UCSD-AML1 (cell line): ENCODE measurements at regions not wholly inside any gene's neighbourhood (a gene's known extent, or its start where the extent isn't known, plus 50 kb on each side); places are given as distances from the start of the nearest gene placed in this dataset.

Source experiments
- DNase-seq: peaks from one replicate; lab custom pipeline; 2025; ENCODE audit not compliant: unreplicated experiment; lab: John Stamatoyannopoulos, UW

DNA sequence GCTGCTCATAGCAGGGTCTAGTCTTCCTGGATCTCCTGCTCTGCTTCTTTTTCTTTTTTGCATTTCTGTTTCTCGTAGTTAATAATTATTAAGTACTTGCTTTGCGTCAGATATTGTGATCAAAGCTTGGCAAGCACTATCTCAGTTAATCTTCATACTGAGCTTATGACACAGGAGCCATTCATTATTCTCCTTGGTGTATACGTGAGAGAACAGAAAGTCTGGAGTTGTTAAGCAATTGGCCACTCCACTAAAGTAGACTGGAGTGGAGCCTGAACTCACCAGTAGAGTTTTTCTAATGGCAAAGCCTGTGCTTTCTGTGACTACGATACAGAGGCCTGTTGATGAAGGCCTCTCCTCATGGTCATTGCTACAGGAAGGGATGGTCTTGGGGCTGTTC lies 285.9 kb downstream of the RFC3 start:
- DNase-seq, result no peak

DNA sequence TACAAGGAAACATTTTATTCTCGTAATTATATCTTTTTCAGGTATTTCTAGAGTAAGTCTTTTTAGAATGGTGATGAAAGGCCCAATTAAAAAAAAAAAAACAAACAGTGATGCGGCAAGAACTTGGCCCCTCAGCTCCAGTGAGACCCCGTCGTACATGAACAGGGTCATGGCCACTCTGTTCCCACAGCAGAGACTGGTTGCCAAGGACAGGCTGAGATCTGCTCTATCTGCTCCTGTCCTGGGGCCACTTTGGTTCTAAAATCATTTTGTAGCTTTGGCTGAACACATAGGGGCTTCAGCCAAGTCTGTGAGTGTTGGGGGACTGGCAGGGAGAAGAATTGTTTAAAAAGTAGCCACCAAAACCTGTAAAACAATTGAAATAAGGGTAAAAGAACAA lies 286.9 kb downstream of the RFC3 start:
- DNase-seq, result no peak

DNA sequence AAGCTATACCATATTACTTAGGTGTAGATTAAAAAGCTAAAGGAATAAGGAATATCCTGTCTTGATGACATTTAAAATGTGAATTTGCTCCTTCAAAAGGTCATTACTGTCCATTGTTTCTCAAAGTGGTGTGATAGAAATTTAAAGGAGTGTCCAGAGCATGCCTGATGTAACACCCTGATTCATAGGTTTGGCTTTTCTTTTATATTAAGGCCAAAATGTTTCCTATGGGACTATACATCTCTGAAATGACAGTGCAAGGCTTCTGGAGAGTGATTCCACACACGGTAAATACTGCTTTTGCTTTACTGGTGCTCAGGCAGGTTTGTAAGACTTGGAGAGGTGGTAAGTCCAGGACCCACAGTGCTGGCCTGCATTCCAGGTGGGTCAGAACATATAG lies 289.9 kb downstream of the RFC3 start:
- no peak for DNase-seq

DNA sequence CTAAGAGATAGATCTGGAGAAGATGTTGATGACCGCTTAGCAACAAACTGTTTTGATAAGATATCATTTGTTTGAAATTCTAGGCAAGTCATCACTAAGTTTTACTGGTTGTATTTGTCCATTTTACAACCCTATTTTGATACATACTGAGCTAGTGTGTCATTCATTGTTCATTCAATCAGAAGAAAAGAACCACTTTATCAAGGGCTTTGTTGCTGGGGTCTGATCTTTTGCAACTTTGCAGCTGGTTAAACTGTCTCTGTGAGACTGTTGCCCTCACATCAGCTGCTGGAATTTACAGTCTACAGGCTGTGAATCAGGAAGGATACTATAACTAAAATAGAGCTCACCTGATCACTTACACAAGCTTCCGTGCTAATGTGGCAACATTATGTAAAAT lies 290.5 kb downstream of the RFC3 start:
- DNase-seq, result no peak

DNA sequence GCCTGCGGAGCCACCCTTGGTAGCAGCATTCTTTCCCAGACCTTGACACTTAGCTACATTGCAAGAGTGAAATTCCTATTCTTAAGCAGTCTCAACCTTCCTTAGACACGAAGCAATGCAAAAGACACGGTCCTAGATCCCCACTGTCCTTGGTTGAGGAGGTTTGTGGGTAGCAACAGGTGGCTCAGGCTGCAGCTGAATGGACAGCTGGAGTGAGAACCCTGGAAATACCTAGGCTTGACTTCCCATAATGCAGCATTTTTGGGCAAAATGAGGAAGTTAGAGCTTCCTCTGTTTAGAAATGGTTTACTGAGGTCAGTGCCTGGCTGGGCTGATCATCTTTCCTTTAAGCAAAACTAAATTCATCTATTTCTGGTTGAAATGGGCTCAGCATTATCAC lies 296.6 kb downstream of the RFC3 start:
- no peak for DNase-seq

DNA sequence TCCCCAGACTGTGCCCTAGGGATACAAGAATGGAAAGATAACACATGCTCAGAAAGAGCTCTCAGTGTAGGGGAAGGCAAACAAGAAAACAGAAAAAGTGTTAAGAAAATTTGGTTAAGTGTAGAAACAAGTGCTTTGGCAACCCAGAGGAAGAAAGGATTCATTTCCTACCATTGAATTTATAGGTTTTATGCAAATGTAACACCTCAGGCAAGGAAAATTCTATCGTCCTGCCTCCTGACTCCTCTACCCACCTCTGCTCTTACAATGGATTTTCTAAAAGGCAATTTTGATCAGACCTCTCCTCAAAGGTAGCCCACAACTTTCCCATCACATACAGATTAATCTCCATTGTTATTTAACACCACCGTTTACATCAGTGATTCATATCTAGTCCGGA lies 298.7 kb downstream of the RFC3 start:
- no peak for DNase-seq

DNA sequence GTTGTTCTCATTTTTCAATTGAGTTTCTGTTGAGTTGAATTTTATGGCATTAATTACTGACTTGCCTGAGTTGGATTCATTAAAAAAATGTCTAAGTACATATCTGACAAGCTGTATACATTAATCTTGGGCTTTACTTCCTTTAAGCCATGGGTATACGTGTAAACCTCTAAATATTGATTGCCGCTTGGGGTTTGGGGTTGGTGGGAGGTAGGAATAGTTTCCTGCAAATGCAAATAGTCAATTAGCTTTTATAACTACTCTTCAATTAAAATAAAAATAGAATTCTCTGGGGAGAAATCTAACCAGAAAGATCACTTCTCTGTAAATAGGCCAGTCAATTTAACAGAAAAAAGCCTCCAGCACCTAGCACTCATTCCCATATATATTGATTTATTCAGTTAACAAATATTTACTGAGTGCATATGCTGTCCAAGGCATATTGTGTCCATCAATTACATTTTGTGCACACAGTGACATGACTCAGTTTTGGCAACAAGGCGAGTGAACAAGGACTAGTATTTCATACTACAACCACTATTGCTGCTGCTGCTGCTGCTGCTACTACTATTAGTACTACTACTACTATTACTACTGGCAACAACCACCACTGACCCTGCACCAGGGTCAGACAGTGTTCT lies 306.8 kb downstream of the RFC3 start:
- DNase-seq, result no peak

DNA sequence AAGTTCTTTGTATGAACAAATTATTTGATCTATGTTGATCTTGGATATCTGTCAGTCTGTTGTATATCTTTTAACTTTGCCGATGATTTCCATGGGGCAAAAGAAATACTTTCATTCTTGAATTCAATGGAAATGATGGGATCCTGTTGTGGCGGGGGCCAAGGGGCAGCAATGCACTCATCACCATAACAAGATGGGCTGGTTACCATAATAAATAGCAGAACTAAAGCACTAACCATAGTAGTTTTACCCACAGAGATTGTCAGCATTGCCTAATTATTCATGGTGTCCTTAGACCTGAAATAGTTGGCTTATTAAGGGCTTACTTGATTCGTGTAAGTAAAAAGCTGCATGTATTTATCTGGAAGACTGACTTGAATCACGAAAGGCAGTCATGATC lies 309.6 kb downstream of the RFC3 start:
- DNase-seq, result no peak

DNA sequence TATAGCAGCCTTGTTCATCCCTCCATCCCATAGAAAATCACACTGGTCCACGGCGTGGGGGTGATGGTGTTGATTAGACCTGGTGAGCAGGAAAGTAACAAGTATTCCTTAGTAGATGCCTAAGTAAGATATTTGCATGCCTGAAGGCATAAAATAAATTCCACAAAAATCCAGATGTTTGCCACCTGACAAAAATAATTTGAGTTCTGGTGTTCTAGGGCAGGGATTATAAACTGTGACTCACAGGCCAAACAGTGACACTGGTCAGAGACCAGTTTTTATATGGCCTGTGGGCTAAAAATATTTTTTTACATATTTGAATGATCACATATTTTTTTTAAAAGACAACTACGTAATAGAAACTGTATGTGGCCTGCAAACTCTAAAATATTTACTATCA lies 310.7 kb downstream of the RFC3 start:
- DNase-seq, result no peak

DNA sequence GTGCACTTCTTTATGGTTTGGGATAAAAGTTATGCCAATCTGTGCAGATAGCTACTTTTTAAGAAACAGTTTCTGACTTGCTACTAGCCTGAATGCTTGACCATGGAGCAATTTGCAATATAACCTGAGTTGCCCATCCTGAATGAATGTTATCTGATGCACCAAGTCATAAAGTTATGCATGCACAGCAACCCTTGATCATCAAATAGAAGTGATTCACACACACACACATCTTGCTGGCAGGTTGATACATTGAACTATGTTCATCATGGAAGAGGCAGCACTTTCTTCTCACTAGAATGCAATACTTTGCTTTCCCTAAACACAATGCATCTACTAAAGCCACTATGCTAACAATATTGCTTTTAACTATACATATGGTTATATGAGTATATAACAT lies 311.5 kb downstream of the RFC3 start:
- DNase-seq, result no peak

DNA sequence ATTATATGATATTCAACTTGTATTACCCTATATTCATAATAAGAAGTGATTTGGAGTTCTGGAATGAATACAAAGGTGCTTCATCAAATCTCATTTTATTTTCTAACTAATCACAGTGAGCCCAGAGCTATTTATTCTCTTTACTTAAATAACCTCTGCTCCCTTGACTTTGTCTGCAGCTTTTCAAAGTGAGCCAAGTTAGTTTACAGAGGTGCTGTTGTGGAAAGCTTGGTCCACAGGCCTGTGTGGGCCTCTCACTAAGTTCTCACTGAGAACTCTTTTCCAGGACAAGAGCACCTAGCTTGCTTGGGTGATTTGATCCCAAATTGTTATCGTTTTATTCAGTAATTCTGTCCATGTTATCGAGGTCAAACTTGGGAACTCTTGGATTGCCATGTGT lies 319.3 kb downstream of the RFC3 start:
- no peak for DNase-seq

DNA sequence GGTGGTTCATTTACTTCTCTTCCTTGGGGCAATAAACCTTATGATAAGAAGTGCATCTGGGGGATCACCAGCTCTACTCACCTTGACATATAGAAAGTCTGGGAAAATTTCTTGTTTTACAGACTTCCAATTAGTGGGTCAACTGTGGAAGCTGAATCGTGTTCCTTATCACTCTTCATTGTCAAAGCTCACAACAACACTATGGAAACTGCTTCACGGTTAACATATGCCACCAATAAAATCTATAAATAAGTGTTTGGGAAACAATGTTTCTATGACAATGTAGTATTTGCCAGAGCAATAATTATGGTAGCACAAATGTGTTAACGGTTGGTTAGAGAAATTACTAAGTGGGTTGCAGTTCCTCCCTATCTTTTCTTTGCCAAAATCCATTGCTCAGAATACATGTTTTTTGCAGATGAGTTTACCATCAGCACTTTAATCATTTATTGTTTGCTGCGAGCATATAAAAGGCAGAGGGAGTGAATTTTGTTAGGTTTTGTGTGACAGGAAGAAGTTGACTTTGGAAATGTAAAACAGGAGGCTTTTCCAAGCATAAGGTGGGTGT lies 321.8 kb downstream of the RFC3 start:
- DNase-seq, result no peak

DNA sequence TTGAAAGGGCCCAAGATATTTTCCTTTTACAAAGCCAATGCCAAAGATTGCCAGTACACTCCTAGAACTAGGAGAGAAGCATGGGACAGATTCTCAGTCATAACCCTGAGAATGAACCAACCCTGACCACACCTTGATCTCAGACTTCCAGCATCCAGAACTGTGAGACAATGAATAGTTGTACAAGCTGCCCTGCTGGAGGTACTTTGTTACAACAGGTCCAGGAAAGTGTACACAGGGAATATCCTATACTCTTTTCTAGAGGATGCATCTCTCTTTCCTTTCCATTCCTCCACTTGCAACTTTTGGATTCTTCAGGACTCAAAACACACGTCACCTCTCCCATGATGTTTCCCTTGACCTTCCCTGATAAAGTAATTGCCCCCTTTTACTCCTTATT lies 325.7 kb downstream of the RFC3 start:
- DNase-seq, result no peak

DNA sequence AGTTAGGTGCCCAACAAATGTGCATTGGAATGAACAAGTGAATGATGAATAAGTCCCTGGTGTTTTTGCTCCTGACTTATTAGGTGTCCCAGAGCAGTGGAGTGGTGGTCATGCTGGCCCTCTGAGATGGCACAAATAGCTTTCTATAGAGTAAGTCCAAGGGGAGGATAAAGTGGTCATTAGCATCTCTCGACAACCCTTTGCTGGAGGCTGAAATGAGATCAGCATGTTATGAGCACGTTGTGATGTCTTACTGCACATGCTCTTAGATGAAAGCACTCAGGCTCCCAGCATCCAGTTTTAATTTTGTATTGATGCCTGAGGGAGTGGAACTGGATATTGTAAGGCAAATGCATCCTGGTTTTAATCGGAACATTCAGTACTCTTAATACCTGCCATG lies 326.2 kb downstream of the RFC3 start:
- DNase-seq, result no peak

DNA sequence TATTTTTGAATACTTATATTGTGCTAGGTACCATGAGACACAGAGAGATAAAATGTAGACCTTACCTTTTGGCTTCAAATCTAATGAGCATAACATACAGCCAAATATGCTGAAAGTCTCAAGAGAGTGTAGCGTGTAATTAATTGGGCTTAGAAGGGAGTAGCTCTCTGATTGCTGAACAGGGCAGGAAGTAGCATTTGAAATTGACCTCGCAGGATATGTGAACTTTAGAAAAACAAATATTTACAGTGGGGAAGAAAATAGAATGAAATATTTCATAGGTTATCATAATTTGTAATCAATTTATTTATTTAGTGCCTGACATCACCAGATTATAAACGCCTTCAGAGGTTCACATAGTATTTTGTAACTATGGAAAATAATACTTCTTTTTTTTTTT lies 327.1 kb downstream of the RFC3 start:
- DNase-seq, result no peak

DNA sequence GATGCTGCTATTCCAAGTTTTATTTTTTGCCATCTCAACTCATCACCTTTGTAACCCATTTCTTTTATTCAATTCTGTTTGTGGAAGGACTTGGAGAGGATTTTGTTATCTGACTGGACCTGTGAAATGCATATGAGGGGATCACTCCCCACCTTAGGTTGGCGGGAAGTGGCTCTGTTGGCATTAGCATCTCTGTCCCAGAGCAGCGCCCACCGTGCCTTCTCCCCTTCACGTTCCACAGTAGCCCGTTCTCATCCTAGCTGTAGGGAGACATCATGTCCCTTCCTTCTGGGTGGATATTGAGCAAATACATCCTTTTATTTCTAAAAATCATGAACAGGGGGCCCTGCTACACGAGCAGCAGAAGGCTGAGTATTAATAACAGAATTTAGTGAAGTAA lies 330.4 kb downstream of the RFC3 start:
- no peak for DNase-seq

DNA sequence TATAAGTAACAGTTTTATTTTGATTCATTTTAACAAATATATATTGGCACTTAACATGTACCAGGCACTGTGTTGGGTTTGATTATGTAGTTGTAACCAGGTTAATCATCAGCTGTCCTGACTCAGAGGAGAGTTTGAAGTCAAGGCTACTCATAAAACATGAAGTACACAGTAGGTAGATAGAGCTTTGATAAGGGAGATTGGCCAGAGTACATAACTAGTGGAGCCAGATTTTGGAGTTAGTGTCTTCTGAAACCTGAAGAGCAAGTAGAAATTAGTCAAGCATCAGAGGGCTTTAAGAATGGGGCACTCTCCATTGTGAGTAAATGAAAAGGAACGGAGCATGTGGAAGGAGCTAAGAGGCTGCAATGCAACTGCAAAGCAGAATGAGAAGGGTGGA lies 333.9 kb downstream of the RFC3 start:
- no peak for DNase-seq

DNA sequence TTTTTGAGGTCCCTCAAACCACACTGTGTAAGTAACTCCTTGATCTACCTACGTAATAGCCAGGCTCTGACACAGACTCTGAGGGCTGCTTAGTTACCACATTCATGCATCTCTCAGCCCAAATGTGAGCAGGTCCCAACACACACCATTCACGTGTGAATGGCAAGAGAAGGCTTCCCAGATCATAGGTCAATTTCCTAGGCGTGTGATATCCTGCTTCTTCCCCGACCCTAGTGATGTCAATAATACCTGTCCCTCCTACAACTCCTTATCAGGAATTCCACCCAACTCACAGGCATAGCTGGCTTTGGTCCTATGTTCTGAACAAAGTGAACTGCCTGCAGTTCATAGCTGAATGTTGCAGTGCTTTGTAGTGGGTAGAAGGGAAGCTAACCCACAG lies 334.5 kb downstream of the RFC3 start:
- DNase-seq, result no peak

DNA sequence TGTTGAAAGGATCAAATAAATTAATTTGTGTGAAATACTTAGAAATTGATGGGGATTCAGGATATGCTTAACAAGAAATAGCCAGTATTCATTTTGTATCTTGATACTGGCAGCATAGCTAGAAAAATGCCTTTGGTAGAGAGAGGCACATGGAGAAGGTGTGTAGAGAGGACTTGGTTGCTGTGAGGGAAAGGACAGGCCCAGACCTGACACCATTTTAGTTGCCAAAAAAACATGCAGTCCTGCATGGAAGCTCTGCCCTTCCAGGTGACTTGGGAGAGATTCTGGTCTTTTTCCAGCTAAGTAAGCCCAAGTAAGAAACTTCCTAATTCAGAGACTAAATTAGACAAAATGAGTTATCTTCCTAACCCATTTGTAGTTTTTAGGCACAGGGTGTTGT lies 335.0 kb downstream of the RFC3 start:
- no peak for DNase-seq

DNA sequence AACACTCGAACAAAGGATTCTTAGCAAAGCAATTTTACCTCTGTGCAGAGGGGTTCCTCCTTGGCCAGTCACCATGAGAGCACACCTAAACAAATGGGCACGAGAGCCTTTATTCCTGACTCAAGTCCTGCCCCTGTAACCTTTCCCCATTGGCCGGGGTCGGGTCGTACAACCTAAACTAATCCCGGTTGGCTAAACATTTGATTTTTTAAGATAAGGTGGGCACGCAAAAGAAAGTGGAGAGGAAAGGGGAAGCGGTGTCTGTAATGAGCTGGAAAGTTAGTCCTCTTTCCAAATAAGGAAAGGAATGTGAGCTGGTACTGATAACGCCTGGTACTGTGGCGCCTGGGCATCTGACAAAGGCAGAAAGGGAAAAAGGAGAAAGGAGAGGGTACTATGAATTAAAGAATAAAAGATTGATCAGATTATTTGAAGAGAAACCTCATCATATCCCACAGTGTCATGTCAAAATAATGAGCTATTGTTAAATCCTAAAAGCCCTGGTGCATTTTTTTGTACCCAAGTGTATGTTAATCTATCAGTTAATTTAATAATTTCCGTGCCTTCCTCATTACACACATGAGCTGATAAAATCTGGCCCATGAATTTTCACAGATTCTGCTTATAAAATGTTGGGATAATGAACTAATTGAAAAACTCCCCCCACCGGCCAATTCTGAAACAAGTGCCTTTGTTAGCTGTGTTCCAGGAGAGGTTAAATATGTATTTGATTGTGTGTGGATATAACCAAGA lies 335.7 kb downstream of the RFC3 start:
- no peak for DNase-seq

DNA sequence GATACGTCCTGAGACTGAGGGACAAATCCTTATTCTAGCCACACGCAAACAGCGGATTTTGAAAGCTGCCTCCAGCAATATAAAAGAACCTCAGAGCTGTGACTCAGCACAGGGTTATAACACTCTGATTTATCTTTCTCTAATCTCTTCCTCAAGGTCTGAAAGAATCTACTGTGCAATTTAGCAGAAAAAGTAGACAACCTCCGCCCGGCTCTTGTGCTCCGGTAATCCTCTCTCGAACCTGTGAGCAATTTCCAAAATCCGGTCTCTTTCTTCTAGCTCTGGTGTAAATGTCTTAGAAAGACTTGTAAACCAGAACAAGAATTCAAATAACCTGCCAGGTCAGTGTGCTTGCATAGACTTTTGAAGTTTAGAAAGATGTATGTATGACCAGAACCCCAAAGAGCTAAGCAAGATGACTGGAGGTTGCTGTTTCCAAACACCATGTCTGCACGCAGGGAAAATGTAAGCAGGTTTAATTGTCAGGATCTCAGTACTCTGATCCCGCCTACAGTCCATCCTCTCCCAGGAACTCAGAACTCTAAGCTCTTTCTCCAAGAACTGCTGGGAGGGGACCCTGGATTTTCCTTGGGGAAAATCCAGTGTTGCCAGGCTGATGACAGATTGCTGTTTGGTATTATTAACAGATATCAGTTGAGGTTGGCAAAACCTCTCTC lies 338.1 kb downstream of the RFC3 start:
- DNase-seq, result no peak

DNA sequence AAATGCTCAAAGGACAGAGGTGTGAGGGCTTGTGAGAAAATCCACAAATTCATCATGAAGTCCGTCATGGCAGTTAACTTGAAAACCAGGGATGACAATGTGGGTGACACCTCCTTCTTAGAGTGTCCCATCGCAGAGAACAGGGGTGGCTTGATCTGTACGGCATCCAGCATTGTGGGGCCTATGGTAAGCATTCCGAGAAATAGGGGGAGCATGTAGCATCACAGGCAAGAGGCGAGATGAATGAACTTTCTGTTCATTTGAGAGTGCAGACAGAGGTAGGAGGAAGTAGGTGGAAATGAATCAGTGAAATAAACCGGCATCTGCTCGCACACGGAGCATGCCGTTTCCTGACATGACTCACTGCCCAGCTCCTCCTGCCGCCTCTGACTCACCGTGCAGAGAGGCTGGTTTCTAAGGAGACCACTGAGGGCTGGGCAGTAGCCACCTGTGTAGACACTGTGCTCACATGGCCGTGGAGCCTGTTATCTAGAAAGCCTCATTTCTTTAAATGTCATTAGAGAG lies 339.0 kb downstream of the RFC3 start:
- DNase-seq, result peak; percentile 59
